ENCODE measurements at regions not wholly inside any gene's neighbourhood (a gene's known extent, or its start where the extent isn't known, plus 50 kb on each side); places are given as distances from the start of the nearest gene placed in this dataset.

- no peak overlapping the region for H3K27ac ChIP-seq
- H3K36me3 ChIP-seq: no peaks in the 10 kb centered on the region
- H3K4me3 ChIP-seq: no peak overlapping the region
- no peaks in the 10 kb centered on the region for H3K9me3 ChIP-seq
- no peak for DNase-seq (ENCODE audit: low spot score)
- H3K27me3 ChIP-seq: no peaks in the 10 kb centered on the region
- TF ChIP-seq CTCF (IDR thresholded peaks at IDR 0.05): no peak
- H3K4me1 ChIP-seq: no peaks in the 10 kb centered on the region
Measured at GRCh38 chr20:40782043-40782368, 93.0 kb upstream of the MAFB start.

- no peaks in the 10 kb centered on the region for H3K36me3 ChIP-seq
- no peaks in the 10 kb centered on the region for H3K27me3 ChIP-seq
- no peaks in the 10 kb centered on the region for H3K9me3 ChIP-seq
- H3K27ac ChIP-seq: no peak overlapping the region
- DNase-seq (ENCODE audit: low spot score): no peak
- no peak overlapping the region for H3K4me3 ChIP-seq
- H3K4me1 ChIP-seq: no peaks in the 10 kb centered on the region
- no peak for TF ChIP-seq CTCF (IDR thresholded peaks at IDR 0.05)
Measured at GRCh38 chr20:40785346-40785745, 96.3 kb upstream of the MAFB start.

- Histone ChIP-seq H3K27ac (no peak overlapping the region), H3K4me3 (no peak overlapping the region), H3K4me1 (no peaks in the 10 kb centered on the region), H3K36me3 (no peaks in the 10 kb centered on the region), H3K27me3 (no peaks in the 10 kb centered on the region), H3K9me3 (no peaks in the 10 kb centered on the region)
- no peak for DNase-seq (ENCODE audit: low spot score)
- no peak for TF ChIP-seq CTCF (IDR thresholded peaks at IDR 0.05)
Measured at GRCh38 chr20:40786336-40786735, 97.3 kb upstream of the MAFB start.

- H3K36me3 ChIP-seq: no peaks in the 10 kb centered on the region
- H3K27me3 ChIP-seq: no peaks in the 10 kb centered on the region
- H3K4me3 ChIP-seq: no peak overlapping the region
- no peak for DNase-seq (ENCODE audit: low spot score)
- no peaks in the 10 kb centered on the region for H3K9me3 ChIP-seq
- no peak overlapping the region for H3K27ac ChIP-seq
- H3K4me1 ChIP-seq: no peaks in the 10 kb centered on the region
- no peak for TF ChIP-seq CTCF (IDR thresholded peaks at IDR 0.05)
Measured at GRCh38 chr20:40787941-40788340, 98.9 kb upstream of the MAFB start.

GRCh38 chr20:40797425-40797824, 108.4 kb upstream of the MAFB start:
- Histone ChIP-seq H3K27me3 (no peaks in the 10 kb centered on the region), H3K36me3 (no peaks in the 10 kb centered on the region), H3K4me3 (no peak overlapping the region), H3K4me1 (no peaks in the 10 kb centered on the region), H3K27ac (no peak overlapping the region), H3K9me3 (no peaks in the 10 kb centered on the region)
- peak in 1 of 2 donors; percentile 46 for TF ChIP-seq CTCF (IDR thresholded peaks at IDR 0.05)
- peak; percentile 38 for DNase-seq (ENCODE audit: low spot score)

GRCh38 chr20:40798066-40798465, 109.0 kb upstream of the MAFB start:
- no peaks in the 10 kb centered on the region for H3K36me3 ChIP-seq
- H3K4me1 ChIP-seq: no peaks in the 10 kb centered on the region
- DNase-seq (ENCODE audit: low spot score): no peak

More at GRCh38 chr20:40798066-40798465, 109.0 kb upstream of the MAFB start:
- Histone ChIP-seq H3K27ac (no peak overlapping the region), H3K4me3 (no peak overlapping the region), H3K27me3 (no peaks in the 10 kb centered on the region), H3K9me3 (no peaks in the 10 kb centered on the region)
- TF ChIP-seq CTCF (IDR thresholded peaks at IDR 0.05): no peak

Data from right atrium auricular region (tissue), 2 donors.